AG08395 (cell line): ENCODE measurements at regions not wholly inside any gene's neighbourhood (a gene's known extent, or its start where the extent isn't known, plus 50 kb on each side); places are given as distances from the start of the nearest gene placed in this dataset.

ENCODE experiments used
- DNase-seq: peaks from one replicate; pipeline ENCODE4 v3.0.0; 2012; ENCODE audit warnings: mixed read lengths, low spot score

- DNase-seq: no peak
Observed at GRCh38 chr3:40858364-40859115, 333.8 kb downstream of the ZNF621 start.

DNA sequence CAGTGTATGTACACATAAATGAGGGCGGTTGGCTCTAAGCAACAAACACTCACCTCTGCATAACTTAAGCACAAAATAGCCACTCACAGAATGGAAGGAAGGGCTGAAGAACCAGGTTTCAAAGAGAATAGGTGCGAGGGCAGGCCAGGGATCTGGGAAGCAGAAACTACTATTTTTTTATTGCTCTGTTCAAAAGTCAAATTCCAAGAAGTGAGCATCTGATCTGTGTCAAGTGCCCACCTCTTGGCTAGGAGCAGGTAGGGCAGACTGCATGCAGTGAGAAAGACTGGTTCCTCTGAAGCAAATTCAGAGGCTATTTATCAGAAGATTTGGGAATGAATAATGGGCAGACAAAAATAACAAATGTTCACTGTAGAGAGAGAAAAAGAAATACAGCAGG lies 336.4 kb upstream of the CTNNB1 start:
- no peak for DNase-seq

DNA sequence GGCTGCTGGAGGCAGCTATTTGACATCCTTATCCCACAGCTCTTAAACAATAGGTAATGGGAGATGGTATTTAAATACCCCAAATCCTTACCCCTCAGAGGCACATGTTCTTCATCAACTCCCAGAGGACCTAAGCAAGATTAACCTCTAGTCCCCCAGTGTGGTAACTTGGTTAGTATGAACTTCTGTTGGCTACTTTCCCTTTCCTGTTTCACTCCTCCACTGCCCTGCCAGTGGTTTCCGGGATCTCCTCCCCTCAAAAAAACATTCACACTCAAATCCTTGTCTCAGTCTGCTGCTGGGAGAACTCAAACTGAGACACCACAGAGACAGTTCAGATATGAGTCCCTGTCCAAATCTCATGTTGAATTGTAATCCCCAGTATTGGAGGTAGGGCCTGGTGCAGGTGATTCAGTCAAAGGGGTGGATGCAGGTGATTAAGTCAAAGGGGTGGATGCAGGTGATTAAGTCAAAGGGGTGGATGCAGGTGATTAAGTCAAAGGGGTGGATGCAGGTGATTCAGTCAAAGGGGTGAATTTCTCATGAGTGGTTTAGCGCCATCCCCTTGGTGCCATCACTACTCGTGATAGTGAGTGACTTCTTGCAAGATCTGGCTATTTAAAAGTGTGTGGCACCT lies 335.0 kb upstream of the CTNNB1 start:
- no peak for DNase-seq

DNA sequence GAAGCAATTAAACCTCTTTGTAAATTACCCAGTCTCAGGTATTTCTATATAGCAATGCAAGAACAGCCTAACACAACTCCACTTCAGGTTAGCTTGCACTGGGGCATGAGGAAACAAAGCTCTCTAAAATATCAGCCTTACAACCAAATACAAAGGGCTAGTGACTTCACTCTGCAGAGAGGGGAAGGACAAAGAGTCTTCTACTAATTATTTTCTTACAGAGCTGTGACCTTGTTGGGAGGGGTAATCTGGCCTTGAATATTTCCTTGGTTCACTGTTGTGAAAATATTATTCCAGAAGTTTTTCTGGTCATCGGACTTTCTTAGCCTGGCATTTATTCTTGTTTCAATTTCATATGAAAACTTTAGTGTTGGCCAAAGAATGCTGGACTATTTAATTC lies 334.4 kb upstream of the CTNNB1 start:
- no peak for DNase-seq

GRCh38 chr3:40867797-40868196 lies 331.5 kb upstream of the CTNNB1 start:
- DNase-seq: no peak

GRCh38 chr3:40869013-40869412 lies 330.3 kb upstream of the CTNNB1 start:
- DNase-seq: no peak

- no peak for DNase-seq
Observed at GRCh38 chr3:40869939-40870338, 329.4 kb upstream of the CTNNB1 start.

DNA sequence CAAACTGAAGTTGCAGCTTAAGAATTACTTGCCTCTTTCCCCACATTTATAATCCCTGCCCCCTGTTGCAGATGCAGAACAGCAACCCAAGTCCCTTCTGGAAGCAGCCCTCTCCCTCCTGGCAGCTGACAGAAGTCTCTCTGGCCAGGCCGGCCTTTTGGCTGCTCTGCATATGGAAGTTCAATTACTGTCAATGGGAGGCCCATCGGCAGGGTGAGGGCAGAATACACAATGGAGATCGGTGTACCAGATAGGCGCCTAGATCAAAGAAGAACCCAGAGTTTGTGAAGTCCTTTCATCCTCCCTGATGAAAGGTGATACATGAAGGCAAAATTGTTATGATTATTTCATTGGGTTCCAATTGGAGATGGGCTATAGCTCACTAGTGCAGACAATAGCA lies 327.9 kb upstream of the CTNNB1 start:
- no peak for DNase-seq

- no peak for DNase-seq
Observed at GRCh38 chr3:40872258-40872920, 326.9 kb upstream of the CTNNB1 start.

DNA sequence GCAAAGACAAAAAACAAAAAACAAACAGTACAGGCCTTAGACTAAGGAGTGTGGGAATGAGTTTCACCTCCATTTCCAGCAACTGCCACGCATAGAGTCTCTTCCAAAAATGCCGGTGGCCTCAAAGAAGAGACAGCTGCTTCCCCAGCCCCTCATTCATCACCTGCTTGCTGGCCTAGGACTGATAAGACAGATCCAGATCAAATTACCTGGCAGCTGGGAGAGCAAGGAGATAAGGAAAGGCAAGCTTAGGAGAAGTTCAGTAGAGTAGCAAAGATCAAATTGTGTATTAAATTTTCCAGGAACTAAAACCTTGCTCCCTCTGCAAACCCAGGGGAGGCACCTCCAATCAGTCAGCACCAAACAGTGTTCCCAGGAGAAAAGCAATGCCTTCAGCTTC lies 325.8 kb upstream of the CTNNB1 start:
- DNase-seq: no peak

GRCh38 chr3:40873934-40874699 lies 325.2 kb upstream of the CTNNB1 start:
- DNase-seq: no peak

- DNase-seq: no peak
Observed at GRCh38 chr3:40875581-40875980, 323.7 kb upstream of the CTNNB1 start.

- DNase-seq: no peak
Observed at GRCh38 chr3:40876009-40876408, 323.3 kb upstream of the CTNNB1 start.

DNA sequence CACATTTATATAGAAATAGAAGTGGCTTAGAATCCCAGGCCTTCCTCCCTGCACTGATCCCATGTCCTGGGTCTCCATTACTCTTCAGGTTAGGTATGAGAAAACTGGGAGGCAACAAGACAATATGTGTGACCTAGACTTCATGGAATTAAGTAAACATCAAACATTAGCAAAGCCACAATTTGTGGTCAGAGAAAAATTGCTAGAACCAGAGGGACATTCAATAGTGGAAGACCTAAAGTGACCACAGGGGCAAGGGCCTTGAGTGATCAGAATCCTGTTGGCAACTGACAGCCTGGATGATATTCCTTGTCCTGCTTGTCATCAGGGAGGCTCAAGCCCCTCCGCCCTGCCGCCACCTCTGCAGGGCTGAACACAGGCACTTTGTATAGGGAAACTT lies 322.8 kb upstream of the CTNNB1 start:
- no peak for DNase-seq

- no peak for DNase-seq
Observed at GRCh38 chr3:40877631-40878463, 321.5 kb upstream of the CTNNB1 start.

DNA sequence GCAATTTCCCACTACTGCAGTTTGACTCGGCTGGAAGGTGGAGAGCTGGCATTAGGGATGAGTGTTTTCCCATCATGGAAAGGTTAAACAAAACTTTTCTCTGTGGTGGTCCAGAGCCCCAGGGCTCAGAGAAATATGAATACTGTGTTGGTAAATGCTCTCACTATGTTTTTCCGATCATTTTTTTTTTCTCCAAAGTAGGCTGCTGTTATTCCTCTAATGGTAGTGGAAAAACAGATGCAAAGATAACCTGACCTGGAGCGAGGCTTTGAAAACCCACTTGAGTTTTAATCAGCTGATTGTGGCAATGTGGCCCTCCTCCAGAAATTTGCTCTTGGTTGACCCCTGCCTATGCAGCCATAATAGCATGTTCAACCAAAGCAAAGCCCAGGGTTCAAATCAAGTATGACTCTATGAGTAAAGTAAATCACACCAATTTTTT lies 320.8 kb upstream of the CTNNB1 start:
- DNase-seq: no peak

- no peak for DNase-seq
Observed at GRCh38 chr3:40885430-40885829, 313.9 kb upstream of the CTNNB1 start.

DNA sequence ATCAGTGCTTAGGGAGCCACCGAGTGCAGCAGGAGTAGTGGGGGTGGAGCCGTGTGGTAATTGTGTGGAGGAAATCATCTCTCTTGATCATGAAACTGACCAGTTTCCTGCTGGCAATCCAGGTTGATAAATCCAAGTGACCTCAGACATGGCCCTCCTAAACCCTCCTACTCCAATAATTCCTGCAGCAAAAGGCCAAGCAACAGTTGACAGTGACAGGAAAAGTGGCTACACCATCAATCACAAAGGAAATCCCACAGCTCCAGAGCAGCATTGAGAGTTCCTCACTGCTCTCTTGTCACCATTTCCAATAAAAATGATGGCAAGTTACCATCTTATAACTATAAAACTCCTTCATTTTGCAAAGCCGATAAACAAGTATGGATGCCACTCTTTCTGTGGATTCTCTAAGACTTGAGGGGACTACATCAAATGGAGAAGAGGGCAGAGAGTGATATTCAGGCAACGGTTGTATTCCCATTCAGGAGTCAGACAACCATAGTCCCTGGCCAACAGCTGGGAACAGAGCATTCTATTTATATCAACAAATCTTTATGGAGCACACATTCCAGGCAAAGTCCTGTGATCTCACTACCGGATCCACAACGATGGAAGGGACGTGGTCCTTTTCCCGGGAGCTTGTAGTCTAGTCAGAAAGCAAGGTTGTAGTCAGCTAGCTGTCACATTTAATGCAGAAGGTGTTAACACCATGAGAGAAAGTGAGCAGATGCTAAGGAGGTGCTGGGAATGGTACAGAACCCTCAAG lies 312.5 kb upstream of the CTNNB1 start:
- DNase-seq: no peak

GRCh38 chr3:40891186-40891585 lies 308.1 kb upstream of the CTNNB1 start:
- no peak for DNase-seq

GRCh38 chr3:40895109-40895508 lies 304.2 kb upstream of the CTNNB1 start:
- no peak for DNase-seq

- DNase-seq: no peak
Observed at GRCh38 chr3:40899286-40899712, 300.0 kb upstream of the CTNNB1 start.
